AG08395 (cell line): ENCODE measurements at regions not wholly inside any gene's neighbourhood (a gene's known extent, or its start where the extent isn't known, plus 50 kb on each side); places are given as distances from the start of the nearest gene placed in this dataset.
"Not testable (repeated sequence)": the region's sequence is repeated elsewhere in the genome, so short reads cannot be mapped to it uniquely, and the experiment has no call there.

ENCODE experiments used
- DNase-seq: peaks from one replicate; pipeline ENCODE4 v3.0.0; 2012; ENCODE audit warnings: mixed read lengths, low spot score

GRCh38 chr2:11995456-11995855, 249.0 kb downstream of the LPIN1 start:
- peak; percentile 60 for DNase-seq

- peak; percentile 45 for DNase-seq
These were observed 250.2 kb downstream of the LPIN1 start for GRCh38 chr2:11996618-11997017.

GRCh38 chr2:11997142-11997541, 250.7 kb downstream of the LPIN1 start:
- no peak for DNase-seq

GRCh38 chr2:11998218-11998617, 251.8 kb downstream of the LPIN1 start:
- peak; percentile 54 for DNase-seq

- peak; percentile 17 for DNase-seq
These were observed 252.4 kb downstream of the LPIN1 start for GRCh38 chr2:11998626-11999378.

GRCh38 chr2:12001621-12002020, 255.2 kb downstream of the LPIN1 start:
- no peak for DNase-seq

GRCh38 chr2:12002215-12002614, 255.8 kb downstream of the LPIN1 start:
- no peak for DNase-seq

- DNase-seq, result no peak
These were observed 258.3 kb downstream of the LPIN1 start for GRCh38 chr2:12004713-12005112.

- no peak for DNase-seq
These were observed 259.7 kb downstream of the LPIN1 start for GRCh38 chr2:12005886-12006681.

- DNase-seq, result no peak
These were observed 260.4 kb downstream of the LPIN1 start for GRCh38 chr2:12006850-12007249.

GRCh38 chr2:12007282-12007681, 260.9 kb downstream of the LPIN1 start:
- DNase-seq, result no peak

- DNase-seq, result no peak
These were observed 262.1 kb downstream of the LPIN1 start for GRCh38 chr2:12008425-12009061.

GRCh38 chr2:12009323-12009905, 263.0 kb downstream of the LPIN1 start:
- DNase-seq, result no peak

- no peak for DNase-seq
These were observed 263.6 kb downstream of the LPIN1 start for GRCh38 chr2:12010059-12010458.

GRCh38 chr2:12010779-12011178, 264.3 kb downstream of the LPIN1 start:
- DNase-seq, result no peak

- DNase-seq, result peak; percentile 84
These were observed 267.9 kb downstream of the LPIN1 start for GRCh38 chr2:12014088-12014960.

- no peak for DNase-seq
These were observed 271.2 kb downstream of the LPIN1 start for GRCh38 chr2:12017499-12018157.

- not testable (repeated sequence) for DNase-seq
These were observed 272.3 kb downstream of the LPIN1 start for GRCh38 chr2:12018726-12019125.

GRCh38 chr2:12020833-12021469, 274.5 kb downstream of the LPIN1 start:
- no peak for DNase-seq

- peak; percentile 55 for DNase-seq
These were observed 277.9 kb downstream of the LPIN1 start for GRCh38 chr2:12024197-12024907.
